ENCODE measurements at regions not wholly inside any gene's neighbourhood (a gene's known extent, or its start where the extent isn't known, plus 50 kb on each side); places are given as distances from the start of the nearest gene placed in this dataset.

- TF ChIP-seq PBX3 (IDR thresholded peaks at IDR 0.05; ENCODE audit: insufficient replicate concordance, low read depth, low read length) (no peak), MXI1 (IDR thresholded peaks at IDR 0.05; ENCODE audit: low read depth, low read length) (no peak), CTCF (IDR thresholded peaks at IDR 0.05 in 2 of 3, conservative IDR thresholded peaks at IDR 0.05 in 1 of 3; ENCODE audit: control insufficient read depth in 2 of 3, extremely low read depth in 1 of 3, insufficient read depth in 1 of 3, low read depth in 3 of 3, low read length in 3 of 3) (no peak), FOXM1 (IDR thresholded peaks at IDR 0.05; ENCODE audit: low read depth, low read length) (no peak), MAX (IDR thresholded peaks at IDR 0.05; ENCODE audit: low read depth, low read length) (no peak), CBX5 (IDR thresholded peaks at IDR 0.05; ENCODE audit: low read depth) (no peak), MEF2A (IDR thresholded peaks at IDR 0.05; ENCODE audit: insufficient read depth, low read depth, low read length) (no peak), ZNF274 (IDR thresholded peaks at IDR 0.05; ENCODE audit: insufficient read depth, insufficient read length) (no peak), TAF1 (IDR thresholded peaks at IDR 0.05; ENCODE audit: borderline replicate concordance, low read depth, low read length) (no peak), MYC (IDR thresholded peaks at IDR 0.05; ENCODE audit: insufficient read depth, insufficient read length, insufficient replicate concordance, low read length, severe bottlenecking) (no peak), PML (IDR thresholded peaks at IDR 0.05; ENCODE audit: low read length) (no peak), E4F1 (IDR thresholded peaks at IDR 0.05; ENCODE audit: borderline replicate concordance, partially characterized antibody) (no peak), EP300 (IDR thresholded peaks at IDR 0.05; ENCODE audit: borderline replicate concordance in 1 of 2, control insufficient read depth in 1 of 2, low read depth in 2 of 2, low read length in 2 of 2) (no peak)
Measured at GRCh38 chr13:64849196-64849595, 2380.9 kb downstream of the PCDH9 start.
